ENCODE measurements at regions not wholly inside any gene's neighbourhood (a gene's known extent, or its start where the extent isn't known, plus 50 kb on each side); places are given as distances from the start of the nearest gene placed in this dataset.

- Mint-ChIP-seq H3K9me3 (no peaks in the 10 kb centered on the region; the same call in 1 of the 2 replicates), H3K4me1 (ENCODE audit: low read depth) (peaks cover 13% of the 10 kb centered on the region), H3K36me3 (ENCODE audit: low read depth) (no peaks in the 10 kb centered on the region), H3K4me3 (no peak overlapping the region), H3K27me3 (ENCODE audit: insufficient read depth) (peaks cover 16% of the 10 kb centered on the region; the same call in 1 of the 2 replicates), H3K27ac (no peak overlapping the region)
- DNase-seq: no peak
- no peak for TF ChIP-seq CTCF (IDR thresholded peaks at IDR 0.05)
These were observed 125.2 kb upstream of the GALNT2 start for GRCh38 chr1:229941831-229942230.

- H3K27me3 Mint-ChIP-seq (ENCODE audit: insufficient read depth): peaks cover 16% of the 10 kb centered on the region; the same call in 1 of the 2 replicates
- H3K4me3 Mint-ChIP-seq: no peak overlapping the region
- peaks cover 13% of the 10 kb centered on the region for H3K4me1 Mint-ChIP-seq (ENCODE audit: low read depth)
- H3K36me3 Mint-ChIP-seq (ENCODE audit: low read depth): no peaks in the 10 kb centered on the region
- no peak for TF ChIP-seq CTCF (IDR thresholded peaks at IDR 0.05)
- H3K9me3 Mint-ChIP-seq: no peaks in the 10 kb centered on the region; the same call in 1 of the 2 replicates
- no peak for DNase-seq
- no peak overlapping the region for H3K27ac Mint-ChIP-seq
These were observed 124.5 kb upstream of the GALNT2 start for GRCh38 chr1:229942501-229942900.

GRCh38 chr1:229943148-229943714 is 123.8 kb upstream of the GALNT2 start:
- H3K4me1 Mint-ChIP-seq (ENCODE audit: low read depth): peaks cover 13% of the 10 kb centered on the region
- H3K9me3 Mint-ChIP-seq: no peaks in the 10 kb centered on the region; the same call in 1 of the 2 replicates
- TF ChIP-seq CTCF (IDR thresholded peaks at IDR 0.05): no peak
- H3K27ac Mint-ChIP-seq: no peak overlapping the region
- H3K27me3 Mint-ChIP-seq (ENCODE audit: insufficient read depth): peaks cover 17% of the 10 kb centered on the region; the same call in 1 of the 2 replicates
- DNase-seq: no peak
- H3K36me3 Mint-ChIP-seq (ENCODE audit: low read depth): no peaks in the 10 kb centered on the region
- no peak overlapping the region for H3K4me3 Mint-ChIP-seq

GRCh38 chr1:229943988-229944743 is 122.9 kb upstream of the GALNT2 start:
- no peak overlapping the region for H3K27ac Mint-ChIP-seq
- H3K4me3 Mint-ChIP-seq: no peak overlapping the region
- no peak for DNase-seq
- H3K9me3 Mint-ChIP-seq: no peaks in the 10 kb centered on the region; the same call in 1 of the 2 replicates
- H3K36me3 Mint-ChIP-seq (ENCODE audit: low read depth): no peaks in the 10 kb centered on the region
- peaks cover 20% of the 10 kb centered on the region; the same call in 1 of the 2 replicates for H3K27me3 Mint-ChIP-seq (ENCODE audit: insufficient read depth)
- no peak for TF ChIP-seq CTCF (IDR thresholded peaks at IDR 0.05)
- H3K4me1 Mint-ChIP-seq (ENCODE audit: low read depth): peaks cover 13% of the 10 kb centered on the region

GRCh38 chr1:229945795-229946194 is 121.2 kb upstream of the GALNT2 start:
- H3K27ac Mint-ChIP-seq: no peak overlapping the region
- DNase-seq: no peak
- peaks cover 6% of the 10 kb centered on the region for H3K4me1 Mint-ChIP-seq (ENCODE audit: low read depth)
- H3K27me3 Mint-ChIP-seq (ENCODE audit: insufficient read depth): peaks cover 15% of the 10 kb centered on the region; the same call in 1 of the 2 replicates
- no peak overlapping the region for H3K4me3 Mint-ChIP-seq
- TF ChIP-seq CTCF (IDR thresholded peaks at IDR 0.05): no peak
- H3K36me3 Mint-ChIP-seq (ENCODE audit: low read depth): no peaks in the 10 kb centered on the region
- H3K9me3 Mint-ChIP-seq: no peaks in the 10 kb centered on the region; the same call in 1 of the 2 replicates

All from HFFc6 (cell line).